Left kidney (tissue), 1 donor: ENCODE measurements at regions not wholly inside any gene's neighbourhood (a gene's known extent, or its start where the extent isn't known, plus 50 kb on each side); places are given as distances from the start of the nearest gene placed in this dataset.

Experiments
- DNase-seq: peaks from one replicate; pipeline ENCODE4 v3.0.0-alpha.2; 2013

DNA sequence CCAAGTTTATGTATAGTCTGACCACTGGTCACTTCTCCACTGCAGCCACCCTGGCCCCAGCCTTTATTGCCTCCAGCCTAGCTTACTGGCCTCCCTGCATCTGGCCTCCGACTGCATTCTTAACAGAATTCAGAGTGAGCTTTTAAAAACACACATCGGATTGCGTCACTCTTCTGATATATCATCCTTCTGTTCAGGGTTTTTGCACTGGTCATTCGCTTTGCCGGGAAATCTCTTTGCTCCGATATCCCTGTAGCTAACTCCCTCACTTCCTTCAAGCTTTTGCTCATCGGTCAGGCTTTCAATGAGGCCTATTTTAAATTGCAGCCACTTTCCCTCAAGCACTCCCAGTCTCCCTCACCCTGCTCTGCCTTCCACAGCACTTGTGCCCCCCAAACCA lies 101.6 kb upstream of the DLX2 start:
- DNase-seq: no peak

DNA sequence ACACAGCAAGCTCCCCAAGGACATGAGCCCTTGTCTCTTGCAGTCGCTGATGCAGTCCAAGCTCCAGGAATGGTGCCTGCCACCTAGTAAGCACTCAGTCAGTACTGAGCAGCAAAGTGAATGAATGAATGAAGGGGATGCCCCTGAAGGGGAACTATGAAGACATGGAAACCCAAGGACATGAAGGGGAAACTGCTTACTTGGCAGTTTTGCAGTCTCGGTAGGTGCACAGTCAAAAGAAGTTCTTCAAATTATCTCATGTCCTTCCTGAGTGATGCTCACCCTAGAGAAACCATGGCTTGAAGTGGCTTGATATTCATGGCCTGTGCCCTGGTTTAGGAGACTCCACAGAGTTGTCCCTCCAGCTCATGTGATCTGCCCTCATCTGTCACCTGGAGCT lies 102.1 kb upstream of the DLX2 start:
- DNase-seq: no peak

DNA sequence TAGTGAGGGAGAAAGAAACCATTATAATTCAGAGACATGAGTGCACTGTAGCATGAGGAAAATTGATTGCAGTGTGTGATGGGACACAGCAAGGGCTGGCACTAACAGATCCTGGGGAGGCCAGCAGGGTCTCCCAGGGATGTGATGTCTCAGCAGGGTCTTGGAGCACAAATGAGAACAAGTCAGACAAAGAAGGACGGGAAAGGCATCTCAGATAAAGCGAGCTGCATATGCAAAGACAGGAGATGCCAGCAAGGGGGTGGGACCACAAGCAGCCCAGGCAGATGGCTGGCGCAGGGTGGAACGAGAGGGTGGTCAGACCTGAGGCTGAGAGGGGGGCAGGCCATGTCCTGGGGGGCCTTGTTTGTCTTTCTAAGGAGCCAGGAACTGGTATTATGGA lies 102.6 kb upstream of the DLX2 start:
- DNase-seq: no peak

DNA sequence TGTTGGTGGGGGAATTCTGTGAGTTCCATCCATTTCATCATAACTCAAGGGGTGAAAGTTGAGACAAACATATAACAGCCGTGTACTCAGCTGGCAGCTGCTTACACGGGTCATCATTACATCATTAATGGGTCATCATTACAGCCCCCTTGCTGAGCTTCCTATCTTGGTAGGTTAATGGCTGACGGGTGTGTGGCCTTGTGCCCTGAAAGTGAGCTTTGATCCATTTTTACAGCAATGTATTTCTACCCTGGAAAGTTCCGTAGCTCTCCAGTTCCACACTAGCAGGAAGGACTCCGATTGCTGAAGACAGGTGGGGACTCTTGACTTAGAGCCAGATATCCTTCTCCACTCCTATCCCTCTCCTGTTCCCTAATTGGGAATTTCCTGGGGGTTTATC lies 105.2 kb upstream of the DLX2 start:
- no peak for DNase-seq

DNA sequence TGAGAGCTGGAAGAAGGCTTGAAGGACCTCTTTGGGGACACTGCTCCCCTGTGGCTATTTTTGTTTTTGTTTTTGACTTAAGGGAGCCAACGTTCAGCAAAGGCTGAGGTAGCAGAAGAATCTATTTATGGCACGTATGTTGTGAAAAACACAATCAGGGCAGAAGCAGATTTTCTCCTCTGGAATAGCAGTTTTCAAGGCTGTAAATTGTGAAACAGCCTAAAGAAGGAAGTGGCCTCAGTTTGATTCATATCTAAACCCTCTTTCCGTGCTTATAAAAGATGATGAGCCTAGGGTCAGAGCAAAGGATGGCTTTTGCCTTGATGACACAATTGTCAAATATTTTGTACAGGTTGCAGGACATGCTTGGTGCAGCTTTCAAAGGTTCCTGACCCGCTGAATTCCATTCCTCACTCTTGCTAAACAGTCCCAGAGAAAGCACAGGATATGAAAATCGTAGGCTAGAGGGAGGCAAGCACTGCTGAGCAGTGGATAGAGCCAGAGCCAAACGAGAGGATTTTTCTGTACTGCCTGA lies 106.2 kb upstream of the DLX2 start:
- no peak for DNase-seq

DNA sequence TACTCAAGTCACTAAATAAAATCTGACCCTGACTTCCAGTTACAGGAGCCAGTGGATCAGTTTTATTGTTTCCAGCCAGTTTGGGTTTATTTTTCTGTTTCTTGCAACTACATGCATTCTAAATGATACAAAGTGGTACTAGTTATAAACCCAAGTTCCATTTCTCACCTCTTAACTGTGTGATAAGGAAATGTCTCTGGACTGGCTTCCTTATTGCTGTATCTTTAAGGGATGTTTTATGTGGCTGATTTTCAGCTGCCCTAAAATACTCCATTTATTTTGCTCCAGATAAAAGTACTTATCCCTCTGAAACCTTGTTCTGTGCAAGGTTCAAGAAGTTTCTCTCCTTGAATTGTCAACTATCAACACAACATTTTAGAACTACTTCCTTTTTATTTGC lies 107.9 kb upstream of the DLX2 start:
- no peak for DNase-seq

DNA sequence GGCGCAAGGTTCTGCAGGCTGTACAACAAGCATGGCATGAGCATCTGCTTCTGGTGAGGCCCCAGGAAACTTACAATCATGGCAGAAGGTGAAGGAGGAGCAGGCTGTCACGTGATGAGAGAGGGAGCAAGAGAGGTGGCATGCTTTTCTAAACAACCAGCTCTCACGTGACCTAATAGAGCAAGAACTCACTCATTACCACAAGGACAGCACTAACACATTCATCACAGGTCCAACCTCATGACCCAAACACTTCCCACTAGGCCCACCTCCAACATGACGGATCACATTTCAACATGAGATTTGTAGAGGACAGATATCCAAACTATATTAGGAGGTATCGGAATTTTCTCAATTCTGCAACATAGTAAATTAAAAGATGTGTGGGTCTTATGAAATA lies 108.8 kb upstream of the DLX2 start:
- no peak for DNase-seq

DNA sequence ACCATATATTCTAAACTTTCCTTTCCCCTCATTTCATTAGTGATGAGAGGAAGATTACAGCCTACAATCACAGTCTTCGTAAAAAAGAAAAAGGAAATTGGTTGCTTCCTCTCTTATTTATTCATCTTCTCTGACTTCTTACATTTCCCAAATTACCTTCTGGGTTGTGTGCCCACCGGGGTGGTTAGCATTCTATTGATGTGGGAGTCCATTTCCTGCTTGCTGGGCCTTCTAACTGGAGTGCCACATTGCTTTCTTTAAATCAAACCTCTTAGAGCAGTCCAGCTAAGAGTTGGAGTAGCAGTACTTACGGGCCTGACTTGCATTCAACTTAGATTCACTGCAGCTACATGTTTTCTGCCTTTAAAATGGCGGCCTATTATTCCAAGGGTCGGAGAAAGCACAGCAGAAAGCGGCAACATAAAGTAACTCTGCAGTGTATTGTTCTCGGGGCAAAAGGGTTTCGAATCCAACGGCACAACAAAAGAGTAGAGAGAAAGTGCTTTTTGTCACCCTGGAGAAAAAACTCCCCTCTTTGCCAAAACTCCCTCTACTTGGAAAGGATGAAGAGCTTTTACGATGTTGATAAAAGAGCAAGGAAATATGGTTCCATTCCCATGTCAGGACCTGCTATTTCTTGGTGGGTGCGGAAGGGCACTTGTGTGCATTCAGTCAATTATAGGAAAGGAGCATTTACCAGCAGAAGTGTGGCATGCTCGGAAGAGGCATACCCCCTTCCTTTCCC lies 110.6 kb upstream of the DLX2 start:
- DNase-seq: no peak

DNA sequence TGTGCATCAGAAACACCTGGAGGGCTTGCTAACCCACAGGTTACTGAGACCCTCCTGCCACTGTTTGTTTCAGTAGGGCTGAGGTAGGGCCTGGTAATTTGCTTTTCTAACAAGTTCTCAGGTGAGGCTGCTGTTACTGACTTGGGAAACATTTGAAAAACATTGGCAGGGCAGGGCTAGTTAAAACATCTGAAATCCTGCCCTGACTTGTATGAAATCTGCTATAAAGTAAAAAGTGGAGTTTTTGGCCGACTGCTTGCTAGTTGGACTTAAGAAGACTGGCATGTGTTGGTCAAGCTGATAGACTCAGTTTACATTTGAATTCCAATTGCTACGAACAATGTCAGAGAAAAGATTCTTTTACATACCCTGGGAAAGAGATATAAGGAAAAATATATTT lies 111.6 kb upstream of the DLX2 start:
- no peak for DNase-seq

DNA sequence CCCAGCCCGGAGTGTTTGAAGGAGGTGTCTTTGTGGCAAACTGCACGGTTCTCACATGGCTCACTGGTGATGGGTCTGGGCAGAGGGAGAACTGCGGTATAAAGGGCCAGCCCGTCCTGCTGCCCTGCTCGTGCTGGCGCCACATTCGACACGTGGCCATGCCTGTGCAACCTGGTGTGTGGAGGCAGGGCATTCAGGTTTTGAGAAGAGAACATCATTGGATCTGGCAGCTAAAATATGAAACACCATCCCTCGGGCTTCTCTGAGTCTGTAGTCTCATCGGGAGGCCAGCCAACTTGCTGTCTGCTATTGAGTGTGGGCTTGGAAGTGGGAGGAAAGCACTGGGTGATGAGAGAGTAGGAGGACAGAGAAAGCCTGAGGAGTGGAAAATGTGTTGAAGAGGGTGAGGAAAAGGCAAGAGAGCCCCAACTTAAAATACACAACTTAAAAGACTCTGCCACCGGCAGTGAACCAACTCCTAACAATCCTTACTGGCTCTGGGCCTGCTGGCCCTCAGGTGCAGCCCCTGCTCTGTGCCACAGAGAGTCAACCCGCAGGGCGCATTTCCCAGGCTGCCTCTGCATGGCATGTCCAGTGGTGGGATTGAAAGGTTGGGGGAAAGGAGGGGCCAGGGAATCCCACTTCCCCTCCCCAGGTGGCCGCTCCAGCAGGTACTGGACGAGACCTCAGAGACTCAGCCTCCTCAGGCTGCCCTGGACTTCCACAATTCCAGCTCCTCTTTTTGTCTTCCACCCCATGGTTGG lies 112.7 kb upstream of the DLX2 start:
- no peak for DNase-seq

DNA sequence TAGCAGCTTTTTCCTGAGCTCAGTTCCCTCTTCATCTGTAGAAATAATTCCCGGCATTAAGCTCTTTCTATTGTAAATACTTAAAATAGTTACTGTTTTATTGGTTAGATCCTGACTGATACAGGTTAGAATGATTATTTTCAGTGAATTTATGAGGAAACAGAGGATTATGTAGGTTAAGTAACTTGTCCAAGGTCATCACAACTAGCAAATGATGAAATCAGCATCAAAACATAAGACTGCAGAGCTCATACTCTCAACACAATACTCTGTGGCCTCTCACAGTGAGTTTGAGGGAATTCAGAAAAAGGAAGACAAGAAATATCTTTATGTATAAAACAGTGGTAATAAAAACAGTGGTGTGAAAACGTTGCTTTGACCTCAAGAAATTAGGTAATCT lies 113.2 kb upstream of the DLX2 start:
- no peak for DNase-seq

DNA sequence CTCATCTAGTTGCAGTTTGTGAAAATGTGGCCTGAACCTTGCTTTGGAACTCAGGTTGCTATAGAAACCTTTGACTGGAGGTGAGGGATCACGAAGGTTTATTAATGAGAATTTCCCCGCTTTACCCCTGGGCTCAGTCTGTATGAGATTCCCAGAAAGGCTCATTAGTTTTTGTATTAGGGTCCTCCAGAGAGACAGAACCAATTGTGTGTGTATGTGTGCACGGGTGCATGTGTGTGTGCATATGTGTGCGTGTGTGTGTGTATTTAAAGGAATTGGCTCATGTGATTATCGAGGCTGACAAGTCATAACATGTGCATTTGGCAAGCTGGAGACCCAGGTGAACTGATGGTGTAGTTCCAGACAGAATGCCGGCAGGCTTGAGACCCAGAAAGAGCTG lies 113.8 kb upstream of the DLX2 start:
- DNase-seq: no peak

DNA sequence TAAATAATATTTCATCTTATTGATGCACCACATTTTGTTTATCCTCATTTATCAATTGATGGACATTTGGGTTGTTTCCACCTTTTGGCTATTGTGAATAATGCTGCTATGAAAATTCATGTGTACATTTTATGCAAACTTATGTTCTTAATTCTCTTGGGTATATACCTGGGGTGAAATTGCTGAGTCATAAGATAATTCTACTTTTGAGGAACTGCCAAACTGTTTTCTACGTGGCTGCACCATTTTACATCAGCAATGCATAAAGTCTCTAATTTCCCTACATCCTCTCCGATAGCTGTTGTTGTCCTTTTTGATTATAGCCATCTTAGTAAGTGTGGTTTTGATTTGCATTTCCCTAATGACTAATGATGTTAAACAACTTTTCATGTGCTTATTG lies 116.5 kb upstream of the DLX2 start:
- no peak for DNase-seq

DNA sequence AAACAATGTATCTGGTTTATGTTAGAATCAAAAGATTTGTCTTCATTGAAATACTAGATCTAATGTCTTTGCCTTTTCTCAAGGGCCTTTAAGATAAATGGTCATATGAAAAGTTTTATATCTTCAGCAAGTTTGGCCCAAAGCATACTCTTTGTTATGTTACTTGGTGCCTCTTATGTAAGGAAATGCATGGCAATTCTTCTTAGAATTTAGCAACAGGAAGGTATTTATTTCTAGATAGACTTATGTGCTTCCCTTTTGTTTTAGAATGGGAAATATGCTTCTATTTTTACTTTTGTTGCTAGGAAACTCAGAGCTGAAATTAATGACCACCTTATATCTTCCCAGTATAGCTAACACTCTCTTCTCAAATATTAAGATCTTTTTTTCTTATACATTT lies 117.4 kb upstream of the DLX2 start:
- DNase-seq: no peak

DNA sequence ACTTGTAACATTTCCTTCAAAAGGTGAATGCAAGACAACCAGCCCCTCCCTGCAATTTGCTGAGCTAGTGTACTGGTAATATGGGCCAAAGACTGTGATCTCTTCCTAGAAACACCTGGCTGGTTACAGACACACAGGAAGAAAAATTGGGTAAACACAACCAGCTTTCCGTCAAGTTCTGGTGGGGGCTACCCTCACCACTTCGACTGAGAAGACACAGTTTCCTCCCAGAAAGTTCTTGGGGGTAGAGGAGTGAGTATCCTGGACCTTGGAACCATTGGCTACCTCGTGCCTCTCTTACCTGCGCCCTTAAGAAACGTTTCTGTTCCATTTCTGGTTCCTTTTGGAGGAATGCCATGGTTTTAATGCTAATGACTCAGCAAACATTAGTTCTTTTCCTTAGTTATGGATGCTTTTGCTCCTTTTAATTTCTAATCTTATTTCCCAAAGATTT lies 120.9 kb upstream of the DLX2 start:
- no peak for DNase-seq

DNA sequence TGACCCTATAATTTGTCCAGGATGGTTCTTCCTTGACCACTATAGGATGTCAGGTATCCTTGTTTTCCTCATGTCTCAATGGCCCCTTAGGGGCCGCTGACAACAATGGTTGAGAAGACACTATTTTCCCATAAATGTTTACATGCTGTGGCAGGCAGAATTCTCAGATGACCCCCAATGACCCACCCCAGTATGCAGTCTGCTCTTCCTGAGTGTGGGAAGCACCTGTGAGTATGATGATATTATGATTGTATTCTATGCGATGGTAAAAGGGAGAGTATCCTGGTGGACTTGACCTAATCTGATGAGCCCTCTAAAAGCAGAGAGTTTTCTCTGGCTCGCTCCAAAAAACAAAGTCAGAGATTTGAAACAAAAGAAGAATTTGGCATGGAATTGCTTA lies 123.1 kb upstream of the DLX2 start:
- no peak for DNase-seq

DNA sequence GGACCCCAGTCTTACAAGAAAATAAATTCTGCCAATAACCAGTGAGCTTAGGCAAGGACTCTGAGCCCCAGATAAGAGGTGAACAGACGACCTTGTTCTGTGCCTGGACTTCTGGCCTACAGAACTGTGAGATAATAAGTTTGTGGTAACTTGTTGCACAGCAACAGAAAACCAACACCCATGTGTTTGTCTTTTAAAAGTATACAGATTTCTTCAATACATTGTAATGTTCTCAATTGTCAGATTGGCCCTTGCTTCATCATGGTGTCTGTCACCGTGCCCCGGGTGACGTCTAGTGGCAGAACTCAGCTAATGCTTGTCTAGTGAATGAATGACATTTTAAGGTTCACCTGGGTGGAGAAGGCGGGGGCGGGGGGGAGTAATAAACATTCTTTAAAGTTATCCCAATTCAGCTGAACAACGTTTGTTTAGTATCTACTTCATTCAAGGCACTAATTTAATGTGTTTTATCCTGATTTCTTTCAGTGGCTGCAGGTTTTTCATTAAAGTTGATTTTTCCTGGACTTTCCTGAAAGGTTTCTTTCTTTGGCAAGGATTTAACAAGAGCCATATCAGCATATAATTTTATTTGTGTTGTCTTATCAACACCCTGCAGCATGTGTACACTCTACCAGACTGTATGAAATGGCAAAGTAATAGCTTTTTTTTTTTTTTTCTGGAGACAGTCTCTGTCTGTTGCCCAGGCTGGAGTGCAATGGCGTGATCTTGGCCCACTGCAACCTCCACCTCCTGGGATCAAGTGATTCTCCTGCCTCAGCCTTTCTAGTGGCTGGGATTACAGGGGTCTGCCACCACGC lies 123.8 kb upstream of the DLX2 start:
- no peak for DNase-seq

DNA sequence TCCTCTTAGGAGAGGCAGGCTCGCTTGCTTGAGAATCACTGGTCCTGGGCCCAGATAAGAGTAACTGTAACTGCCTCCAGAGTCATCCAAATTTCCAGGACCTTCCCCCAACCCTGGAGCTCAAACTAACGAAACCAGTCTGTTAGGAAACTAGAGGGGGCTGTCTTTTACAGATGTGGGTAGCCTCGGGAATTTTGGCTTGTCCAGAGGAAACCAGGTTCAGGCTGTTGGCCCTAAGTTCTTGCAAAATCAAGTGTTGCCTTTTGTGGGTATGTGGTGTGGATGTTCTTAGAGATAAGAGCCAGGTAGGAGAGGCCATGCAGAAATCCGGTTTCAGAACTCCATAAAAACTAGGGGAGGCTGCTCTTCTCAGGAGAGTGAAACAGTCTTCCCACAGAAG lies 125.0 kb upstream of the DLX2 start:
- no peak for DNase-seq

DNA sequence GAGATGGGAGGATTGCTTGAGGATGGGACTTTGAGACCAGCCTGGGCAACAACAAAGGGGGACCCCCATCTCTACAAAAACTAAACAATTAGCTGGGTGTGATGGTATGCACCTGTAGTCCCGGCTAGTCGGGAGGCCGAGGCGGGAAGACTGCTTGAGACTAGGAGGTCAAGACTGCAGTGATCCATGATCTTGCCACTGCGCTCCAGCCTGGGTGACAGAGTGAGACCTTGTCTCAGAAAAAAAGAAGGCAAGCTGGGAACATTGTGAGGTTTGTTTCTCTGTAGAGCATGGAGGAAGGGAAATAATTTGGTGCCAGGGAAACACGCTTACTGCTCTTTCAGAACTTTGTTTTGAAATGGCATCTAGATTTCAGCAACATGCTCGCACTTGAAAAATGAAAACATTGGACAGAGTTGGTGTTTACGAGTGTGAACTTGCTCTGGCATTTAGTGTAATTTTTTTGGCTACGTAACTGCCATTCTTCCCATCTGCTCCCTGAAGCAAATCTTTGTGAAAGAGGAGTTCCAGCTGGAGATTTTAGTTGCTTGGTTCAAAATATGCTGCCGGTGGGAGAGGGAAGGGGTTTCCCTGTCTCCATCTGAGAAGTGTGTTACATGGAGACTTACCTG lies 125.6 kb upstream of the DLX2 start:
- no peak for DNase-seq

DNA sequence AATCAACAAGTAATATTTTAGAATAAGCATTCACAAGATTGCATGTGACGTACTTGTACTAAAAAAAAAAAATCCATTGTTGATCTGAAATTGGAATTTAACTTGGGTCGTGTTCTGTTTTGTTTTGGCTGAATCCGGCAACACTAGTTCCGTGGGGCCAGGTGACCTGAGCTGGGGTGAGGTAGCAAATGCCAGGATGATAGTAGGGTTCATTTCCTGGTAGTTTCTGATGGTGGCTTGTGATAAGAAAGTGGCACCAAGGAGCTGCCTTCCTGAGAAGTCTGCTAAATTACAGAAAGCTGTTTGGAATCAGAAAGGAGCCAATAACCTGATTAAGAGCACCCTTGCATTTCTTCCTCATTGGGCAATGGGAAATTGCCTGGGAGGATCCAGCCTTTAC lies 126.4 kb upstream of the DLX2 start:
- DNase-seq: no peak

DNA sequence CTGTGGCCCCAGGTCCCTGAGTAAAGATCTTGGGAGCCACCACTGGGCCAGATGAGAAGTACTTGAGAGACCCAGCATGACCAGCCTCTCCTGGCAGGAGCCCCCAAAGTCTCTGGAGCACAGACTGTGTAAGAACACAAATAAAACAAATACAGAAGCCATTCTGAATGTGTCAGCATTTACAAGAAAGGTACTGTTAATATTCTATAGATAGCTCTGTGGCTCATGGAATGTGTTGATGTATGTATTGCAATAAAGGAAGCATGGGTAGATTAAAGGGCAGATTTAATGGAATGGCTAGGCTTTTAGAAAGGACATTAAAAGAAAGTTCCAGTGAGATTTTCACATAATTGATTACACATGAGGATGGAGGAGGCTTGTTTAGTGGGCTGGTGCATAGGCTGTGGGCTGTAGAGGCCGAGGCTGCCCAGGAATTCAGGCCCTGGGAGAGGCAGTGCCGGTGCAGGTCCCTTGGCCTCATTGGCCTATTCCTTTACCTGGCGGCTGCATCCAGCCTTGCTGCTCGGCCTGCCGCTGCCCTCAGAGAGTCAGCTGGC lies 127.7 kb upstream of the DLX2 start:
- DNase-seq: no peak

DNA sequence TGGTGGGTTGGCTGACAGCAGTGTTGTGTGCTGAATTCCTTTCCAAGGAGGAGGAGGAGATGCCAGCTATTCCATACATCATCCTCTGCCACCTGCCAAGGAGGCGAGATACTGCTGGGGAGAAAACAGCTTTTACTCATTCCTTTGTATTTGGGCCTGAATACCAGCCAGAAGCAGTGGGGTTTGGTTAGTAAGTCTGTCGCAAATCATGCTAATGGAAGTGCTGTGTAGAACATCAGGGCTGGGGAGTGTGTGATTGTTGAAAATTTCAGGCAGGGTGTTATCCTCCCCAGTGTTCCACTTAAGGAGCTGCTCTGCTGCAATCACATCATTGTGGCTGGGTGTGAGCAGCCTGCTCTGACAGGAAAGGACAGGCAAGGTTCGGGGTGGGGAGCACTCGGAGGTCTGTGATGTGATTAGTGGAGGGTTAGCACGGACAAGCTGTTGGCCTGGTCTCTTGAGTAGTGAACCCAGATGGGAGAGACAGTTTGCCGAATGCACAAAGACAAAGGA lies 128.2 kb upstream of the DLX2 start:
- no peak for DNase-seq
